ENCODE measurements at regions not wholly inside any gene's neighbourhood (a gene's known extent, or its start where the extent isn't known, plus 50 kb on each side); places are given as distances from the start of the nearest gene placed in this dataset.

DNA sequence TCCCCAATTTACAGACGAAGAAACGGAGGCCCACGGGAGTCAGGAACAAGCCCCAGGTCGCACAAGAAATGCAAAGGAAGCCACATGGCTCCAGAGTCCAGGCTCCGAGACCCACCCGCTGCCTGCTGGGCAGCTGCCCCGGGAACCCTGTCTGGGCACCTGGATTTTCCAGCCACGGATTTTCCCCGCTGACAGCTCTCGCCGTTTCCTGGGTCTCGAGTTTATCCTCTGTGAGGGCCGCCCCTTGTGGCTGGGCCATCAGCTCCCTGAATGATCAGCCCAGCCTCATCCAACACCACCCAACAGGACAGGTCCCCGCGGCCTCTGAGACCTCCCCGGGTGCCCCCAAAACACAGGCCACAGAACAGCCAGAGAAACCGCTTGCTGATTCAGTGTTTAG lies 189.7 kb downstream of the BRD1 start:
- no peak for DNase-seq

DNA sequence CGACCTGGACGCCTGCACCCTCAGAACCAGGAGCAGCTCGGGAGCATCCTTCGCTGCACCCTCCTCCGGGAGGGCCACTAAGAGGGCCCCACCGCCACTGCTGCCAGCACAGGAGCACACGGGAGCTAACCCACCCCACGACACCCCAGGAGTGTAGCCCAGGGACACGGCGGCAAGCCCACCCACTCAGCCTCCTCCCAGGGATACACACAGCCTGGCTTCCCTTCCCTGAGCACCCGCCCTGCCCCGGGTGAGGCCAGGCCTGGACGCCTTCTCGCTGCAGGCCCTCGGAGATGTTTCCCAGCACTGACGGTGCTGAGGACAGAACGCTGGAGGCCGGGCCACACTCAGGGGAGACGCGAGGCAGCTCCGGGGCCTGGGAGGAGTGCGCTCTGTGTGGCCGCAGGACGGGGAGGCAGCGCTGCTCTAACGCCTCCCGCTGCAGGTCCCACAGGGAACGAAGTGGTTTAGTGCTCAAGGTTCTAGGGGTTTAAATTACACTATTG lies 190.4 kb downstream of the BRD1 start:
- no peak for DNase-seq

- DNase-seq: no peak
These were observed 191.0 kb downstream of the BRD1 start for GRCh38 chr22:49636649-49637048.

GRCh38 chr22:49636214-49636613 lies 191.5 kb downstream of the BRD1 start:
- DNase-seq: no peak

DNA sequence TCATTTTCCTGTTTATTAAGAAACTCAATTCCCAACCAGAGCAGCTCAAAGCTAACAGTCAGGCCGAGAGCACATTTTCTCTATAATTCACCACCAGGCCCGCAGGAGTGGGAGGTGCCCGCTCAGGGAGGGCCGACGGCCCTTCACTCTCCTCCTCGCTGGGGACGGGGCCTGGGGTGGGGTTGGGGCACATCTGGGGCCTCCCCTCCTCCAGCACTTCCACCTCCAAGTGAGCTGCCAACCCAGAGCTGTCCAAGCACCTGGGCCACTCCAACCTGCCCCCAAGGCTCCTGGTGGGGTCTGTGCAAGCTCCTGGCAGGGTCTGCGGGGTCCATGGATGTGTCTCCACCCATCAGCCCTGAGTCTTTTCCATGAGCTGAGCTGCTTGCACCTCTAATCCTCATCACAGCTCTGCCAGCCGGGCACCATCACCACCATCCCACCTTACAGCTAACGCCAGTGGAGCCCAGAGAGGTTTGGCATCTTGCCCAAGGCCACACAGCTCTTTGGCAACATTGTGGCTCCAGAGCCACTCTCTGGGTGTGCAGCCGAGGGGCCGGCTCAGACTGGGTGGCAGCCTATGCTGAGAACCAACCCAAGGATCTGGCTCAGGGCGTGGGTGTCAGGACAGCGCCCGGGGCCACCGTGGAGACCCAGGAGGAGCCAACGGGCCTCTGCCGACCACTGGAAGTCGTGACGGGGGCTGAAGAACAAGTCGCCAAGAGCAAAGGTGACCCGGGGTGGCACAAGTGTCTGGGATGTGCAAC lies 193.5 kb downstream of the BRD1 start:
- DNase-seq: no peak

DNA sequence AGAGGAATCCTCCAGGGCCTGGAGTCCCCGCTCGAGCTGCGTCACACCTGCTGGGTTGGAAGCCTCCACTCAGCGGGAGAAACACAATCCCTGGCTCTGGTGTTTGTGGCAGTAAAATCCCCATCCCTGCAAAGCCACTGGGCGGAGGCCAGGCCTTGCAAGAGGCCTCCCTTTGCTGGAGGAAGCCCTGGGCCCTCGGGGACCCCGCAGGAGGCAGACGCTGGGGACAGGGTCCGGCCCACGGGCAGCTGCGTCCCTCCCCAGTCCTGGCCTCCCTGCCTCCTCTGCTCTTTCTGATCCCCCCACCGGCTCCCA lies 194.7 kb downstream of the BRD1 start:
- DNase-seq: no peak

DNA sequence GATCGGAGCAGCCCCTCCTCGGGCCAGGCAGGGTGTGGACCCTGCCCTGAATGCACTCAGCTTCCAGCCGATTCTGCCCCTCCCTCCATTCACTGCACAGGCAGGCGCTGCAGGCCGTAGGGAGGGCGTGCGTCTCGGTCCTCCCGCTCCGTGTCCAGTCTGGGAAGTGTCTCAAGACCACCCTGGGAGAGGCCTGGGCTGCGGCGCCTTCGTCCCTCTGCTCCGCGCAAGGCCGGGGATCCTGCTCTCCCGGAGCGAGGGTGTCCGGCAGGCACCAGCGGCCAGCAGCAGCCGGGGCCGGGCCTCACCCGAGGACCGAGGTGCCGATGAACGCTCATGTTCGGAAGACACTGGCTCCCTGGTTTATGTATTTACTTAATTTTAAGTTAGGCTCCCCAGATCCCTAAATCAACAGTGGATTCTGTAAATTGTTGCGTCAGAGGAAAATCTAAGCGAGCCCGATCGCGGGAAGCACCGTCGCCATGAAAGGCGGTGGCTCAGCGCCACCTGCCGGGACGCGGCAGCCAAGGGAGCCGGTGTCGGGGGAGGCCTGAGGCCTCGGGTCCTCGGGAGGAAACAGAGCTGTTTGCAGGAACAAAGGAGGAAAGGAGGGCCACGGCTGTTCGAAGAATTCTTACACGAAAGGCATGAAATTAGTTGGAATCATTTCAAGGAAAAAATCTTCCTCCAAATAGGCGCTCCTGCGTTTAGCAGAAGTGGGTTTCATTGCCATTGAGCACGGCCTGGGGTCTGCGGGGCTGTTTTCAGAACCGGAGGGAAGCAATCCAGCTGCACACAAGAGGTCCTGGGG lies 195.3 kb downstream of the BRD1 start:
- DNase-seq: peak in 1 of 2 donors; percentile 2

DNA sequence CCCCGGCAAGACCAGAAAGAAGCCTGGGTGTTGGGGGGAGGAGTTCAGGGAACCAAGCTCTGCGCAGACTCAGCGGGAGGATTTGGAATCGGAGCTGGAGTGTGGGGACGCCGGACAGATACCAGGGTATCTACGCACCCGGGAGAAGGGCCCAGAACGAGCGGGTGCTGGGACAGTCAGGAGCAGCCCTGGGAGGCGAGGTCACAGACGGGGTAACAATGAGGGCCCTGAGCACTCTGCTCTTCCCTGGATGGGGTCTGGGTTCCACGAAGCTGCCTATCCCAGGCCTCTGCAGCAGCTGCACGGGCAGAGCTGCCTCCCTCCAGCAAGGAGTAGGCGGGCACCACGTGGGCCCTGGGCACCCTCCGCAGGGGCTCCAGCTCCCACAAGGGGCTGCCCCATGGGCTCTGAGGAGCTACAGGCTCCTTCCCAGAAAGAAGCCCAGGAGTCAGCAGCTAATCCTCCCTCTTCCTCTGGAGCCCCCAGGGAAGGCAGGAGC lies 197.2 kb downstream of the BRD1 start:
- DNase-seq: no peak

DNA sequence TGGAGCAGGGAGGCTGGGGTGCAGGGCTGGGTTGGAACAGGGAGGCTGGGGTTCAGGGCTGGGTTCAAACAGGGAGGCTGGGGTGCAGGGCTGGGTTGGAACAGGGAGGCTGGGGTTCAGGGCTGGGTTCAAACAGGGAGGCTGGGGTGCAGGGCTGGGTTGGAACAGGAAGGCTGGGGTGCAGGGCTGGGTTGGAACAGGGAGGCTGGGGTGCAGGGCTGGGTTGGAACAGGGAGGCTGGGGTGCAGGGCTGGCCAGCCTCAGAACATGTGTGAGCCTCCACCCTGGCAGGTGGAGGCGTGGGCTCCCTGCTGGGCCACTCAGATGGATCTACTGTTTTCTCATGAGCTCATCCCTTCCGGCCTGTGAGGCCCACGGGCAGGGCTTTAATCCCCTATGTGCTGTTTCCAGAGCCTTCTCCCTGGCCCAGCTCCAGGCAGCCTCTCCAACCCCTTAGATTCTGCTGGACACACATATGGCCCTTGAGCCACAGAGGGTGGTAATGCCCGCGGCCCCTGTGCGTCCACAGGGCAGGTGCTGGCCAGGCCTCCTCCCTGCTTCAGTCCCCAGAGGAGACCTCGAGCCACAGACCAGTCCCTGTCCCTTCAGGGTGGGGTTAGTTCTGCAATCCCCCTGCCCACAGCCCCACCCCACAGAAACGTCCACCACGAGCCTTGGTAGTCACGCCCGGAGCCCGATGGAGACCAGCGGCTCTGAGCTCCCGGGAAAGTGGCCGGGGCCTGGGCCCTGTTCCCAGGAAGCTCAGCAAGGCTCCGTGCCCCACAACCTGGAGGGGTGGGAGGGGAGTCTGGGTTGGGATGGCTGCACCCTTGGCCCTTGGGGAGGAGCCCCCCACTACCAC lies 197.9 kb downstream of the BRD1 start:
- DNase-seq: no peak

DNA sequence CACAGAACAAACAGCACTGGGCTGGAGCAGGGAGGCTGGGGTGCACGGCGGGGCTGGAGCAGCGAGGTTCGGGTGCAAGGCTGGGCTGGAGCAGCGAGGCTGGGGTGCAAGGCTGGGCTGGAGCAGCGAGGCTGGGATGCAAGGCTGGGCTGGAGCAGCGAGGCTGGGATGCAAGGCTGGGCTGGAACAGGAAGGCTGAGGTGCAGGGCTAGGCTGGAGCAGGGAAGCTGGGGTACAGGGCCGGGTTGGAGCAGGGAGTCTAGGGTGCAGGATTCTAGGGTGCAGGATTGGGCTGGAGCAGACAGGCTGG lies 198.5 kb downstream of the BRD1 start:
- DNase-seq: no peak

- no peak for DNase-seq
These were observed 199.0 kb downstream of the BRD1 start for GRCh38 chr22:49628391-49629260.

DNA sequence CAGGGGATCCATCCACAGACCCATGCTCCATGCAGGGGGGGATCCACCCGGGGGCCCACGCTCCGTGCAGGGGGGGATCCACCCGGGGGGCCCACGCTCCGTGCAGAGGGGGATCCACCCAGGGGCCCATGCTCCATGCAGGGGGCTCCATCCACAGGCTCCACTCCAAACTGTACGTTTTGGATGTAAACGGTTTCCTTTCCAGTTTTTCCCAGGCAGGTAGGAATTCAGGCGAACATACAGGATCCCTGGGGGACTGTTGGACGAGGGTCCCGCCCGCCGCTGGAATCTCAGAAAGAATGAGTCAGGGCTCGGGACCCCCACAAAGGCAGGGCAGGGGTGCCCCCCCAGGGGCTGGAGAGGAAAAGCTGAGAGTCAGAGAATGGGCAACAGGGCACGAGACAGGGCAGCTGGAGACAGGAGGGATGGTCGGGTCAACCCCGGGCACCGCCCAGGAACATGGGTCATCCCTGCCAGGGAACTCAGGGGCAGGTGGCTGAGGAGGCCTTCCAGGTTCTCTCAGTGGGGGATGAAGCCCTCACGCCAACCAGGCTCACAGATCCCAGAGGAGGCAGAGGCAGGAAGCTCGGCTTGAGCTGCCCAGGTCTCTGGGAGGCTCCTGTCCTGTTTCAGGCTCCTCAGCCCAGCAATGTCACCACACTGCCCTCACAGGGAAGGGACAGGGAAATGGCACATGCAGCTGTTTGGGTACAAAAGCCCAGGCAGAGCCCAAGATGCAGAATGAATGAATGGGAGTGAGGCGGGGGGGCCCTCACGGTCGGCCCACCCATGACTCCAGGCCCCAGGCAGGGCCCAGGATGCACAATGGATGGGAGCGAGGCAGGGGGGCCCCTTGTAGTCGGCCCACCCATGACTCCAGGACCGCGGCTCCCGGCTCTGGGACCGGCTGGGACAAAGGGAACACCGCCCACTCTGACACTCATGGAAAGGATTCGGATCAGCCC lies 200.2 kb downstream of the BRD1 start:
- no peak for DNase-seq

- no peak for DNase-seq
These were observed 201.1 kb downstream of the BRD1 start for GRCh38 chr22:49626361-49627216.

DNA sequence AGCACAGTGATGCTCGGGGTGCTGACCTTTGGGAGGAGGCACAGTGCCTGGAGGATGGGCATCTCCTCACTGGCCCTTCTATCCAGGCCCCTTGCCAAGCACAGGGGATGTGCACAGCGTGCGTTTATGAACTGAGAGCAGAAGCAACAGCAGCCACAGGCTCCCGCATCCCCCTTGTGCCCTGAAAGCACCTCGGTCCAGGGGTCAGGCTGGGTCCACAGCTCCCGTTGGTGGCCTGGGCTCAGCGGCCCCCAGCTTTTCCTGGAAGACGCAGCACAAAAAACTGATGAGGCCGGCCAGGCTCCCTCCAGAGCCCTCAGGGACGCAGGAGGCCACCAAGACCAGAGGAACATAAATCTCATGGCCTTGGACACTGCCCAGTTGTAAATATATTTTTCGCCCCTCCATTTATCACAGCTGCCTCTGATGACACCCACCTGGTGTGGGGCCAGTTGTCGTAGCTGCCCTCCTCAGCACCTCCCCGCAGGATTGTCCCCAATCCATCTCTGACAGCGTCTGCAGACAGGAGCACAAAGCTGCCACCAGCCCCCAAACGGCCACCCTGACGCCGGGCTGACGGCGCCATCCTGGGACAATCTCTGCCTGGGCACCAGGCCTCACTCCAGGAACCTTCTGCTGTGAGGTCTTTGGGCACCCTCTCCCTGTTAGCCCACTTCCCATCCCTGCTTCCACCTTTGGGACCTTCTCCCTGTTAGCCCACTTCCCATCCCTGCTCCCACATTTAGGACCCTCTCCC lies 203.1 kb downstream of the BRD1 start:
- DNase-seq: no peak

DNA sequence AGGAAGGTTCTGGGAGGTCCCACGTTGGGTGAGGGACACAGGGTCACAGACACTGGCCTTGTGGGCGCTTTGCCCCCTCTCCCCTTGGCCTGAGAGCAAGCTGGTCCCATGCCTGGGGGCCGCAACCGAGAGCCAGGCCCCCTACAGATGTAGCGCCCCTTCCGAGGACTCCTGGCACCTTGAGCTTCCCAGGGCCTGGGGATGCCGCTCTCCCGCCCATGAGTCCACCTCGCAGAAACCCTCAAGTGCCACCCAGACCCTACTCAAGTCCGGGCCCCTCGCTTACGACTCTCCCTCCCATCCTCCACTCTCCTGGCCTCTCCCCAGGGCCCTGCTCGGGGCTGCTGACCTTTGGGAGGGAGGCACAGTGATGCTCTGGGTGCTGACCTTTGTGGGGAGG lies 204.0 kb downstream of the BRD1 start:
- no peak for DNase-seq

- no peak for DNase-seq
These were observed 204.5 kb downstream of the BRD1 start for GRCh38 chr22:49623176-49623575.

DNA sequence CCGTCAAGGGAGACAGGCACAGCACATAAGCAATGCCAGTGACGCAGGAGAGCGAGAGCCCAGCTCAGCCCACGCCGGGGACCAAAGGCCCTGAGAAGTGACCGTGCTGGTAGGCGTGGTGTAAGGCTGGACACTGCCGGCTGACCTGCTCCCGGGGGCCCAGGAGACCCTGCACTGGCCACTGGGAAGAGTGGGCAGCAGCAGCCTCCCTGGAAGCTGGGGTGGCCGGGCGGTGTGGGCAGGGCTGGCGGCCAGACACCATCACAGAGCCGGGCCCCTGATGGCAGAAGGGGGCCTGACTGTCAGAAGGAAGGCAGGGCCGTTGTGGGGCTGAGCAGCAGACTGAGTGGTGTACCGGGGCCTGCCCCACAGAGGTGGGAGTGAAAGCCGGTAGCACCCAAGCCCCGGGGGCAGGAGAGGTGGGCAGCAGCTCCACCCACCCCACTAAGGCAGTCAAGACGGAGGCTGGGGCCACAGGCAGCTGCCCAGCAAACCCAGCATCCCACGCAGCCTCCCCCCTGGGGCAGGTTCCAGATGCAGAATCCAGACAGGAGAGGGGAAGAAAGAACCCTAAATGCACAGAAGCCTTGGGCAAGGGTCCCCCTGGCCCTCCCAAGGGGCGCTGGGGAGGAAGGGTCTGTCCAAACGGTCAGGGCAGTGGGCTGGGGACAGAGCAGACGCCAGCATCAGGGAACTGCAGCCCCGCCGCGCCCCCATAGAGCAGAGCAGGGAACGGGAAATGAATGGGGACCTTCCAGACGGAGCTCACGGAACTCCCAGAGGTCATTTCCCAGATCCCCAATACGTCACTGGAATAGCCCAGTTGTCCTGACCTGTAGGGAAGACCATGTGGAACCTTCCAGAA lies 205.2 kb downstream of the BRD1 start:
- no peak for DNase-seq

- DNase-seq: no peak
These were observed 206.0 kb downstream of the BRD1 start for GRCh38 chr22:49621601-49622210.

Measured in CD4-positive, alpha-beta T cell treated with Interleukin-1 beta for 1 hour (primary cell).